HG02885 (cell line): ENCODE measurements at regions not wholly inside any gene's neighbourhood (a gene's known extent, or its start where the extent isn't known, plus 50 kb on each side); places are given as distances from the start of the nearest gene placed in this dataset.

ENCODE experiments used
- ATAC-seq: cut with Tn5 transposase; IDR thresholded peaks from one replicate; pipeline ENCODE4 v1.9.1; 2021; ENCODE audit warnings: mild to moderate bottlenecking; ENCODE audit not compliant: unreplicated experiment, poor library complexity

DNA sequence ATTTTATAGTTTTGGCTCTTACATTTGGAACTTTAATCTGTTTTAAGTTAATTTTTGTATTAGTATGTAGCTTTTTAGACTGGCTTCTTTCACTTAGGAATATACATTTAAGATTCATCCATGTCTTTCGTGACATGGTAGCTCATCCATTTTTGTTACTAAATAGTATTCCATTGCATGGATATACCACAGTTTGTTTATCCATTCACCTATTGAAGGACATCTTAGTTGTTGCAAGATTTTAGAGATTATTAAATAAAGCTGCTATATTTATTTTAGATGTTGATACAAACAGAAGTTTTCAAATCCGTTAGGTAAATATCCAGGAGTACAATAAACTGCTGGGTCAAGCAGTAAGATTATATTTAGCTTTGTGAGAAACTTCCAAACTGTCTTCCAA is 58.0 kb upstream of the ZNF521 start:
- no peak for ATAC-seq

DNA sequence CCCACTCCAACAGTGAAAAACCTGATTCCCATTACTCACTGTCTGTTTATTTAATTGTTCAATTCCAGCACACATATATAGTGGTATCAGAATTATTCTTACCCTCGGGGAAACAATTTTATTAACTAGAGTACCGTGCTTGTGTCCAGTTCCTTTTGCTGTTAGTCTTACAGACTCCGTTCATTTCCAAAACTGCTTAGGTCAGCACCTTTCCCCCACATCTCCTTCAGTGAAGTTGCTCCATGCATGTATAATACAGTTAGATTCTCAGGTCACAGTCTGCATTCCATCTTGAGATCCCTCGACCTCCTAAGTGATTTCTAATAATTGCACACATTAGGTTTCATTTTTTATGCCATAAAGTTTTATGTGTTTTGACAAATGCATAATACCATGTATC is 56.3 kb upstream of the ZNF521 start:
- ATAC-seq = no peak
